GM18498 (cell line): ENCODE measurements at regions not wholly inside any gene's neighbourhood (a gene's known extent, or its start where the extent isn't known, plus 50 kb on each side); places are given as distances from the start of the nearest gene placed in this dataset.
"Not testable (repeated sequence)": the region's sequence is repeated elsewhere in the genome, so short reads cannot be mapped to it uniquely, and the experiment has no call there.

Source experiments
- ATAC-seq: cut with Tn5 transposase; IDR thresholded peaks from one replicate; pipeline ENCODE4 v1.9.1; 2021; ENCODE audit warnings: mild to moderate bottlenecking, moderate library complexity; ENCODE audit not compliant: unreplicated experiment

- ATAC-seq: no peak
These were observed 488.7 kb downstream of the JRKL start for GRCh38 chr11:96878299-96879051.

GRCh38 chr11:96882622-96883021, 492.8 kb downstream of the JRKL start:
- ATAC-seq: not testable (repeated sequence)

- no peak for ATAC-seq
These were observed 495.6 kb downstream of the JRKL start for GRCh38 chr11:96885405-96885804.

- ATAC-seq: no peak
These were observed 496.1 kb downstream of the JRKL start for GRCh38 chr11:96885912-96886311.

- ATAC-seq: no peak
These were observed 504.2 kb downstream of the JRKL start for GRCh38 chr11:96893988-96894387.

GRCh38 chr11:96894587-96894986, 504.8 kb downstream of the JRKL start:
- no peak for ATAC-seq

- ATAC-seq: no peak
These were observed 510.2 kb downstream of the JRKL start for GRCh38 chr11:96899971-96900370.

GRCh38 chr11:96905143-96905542, 515.3 kb downstream of the JRKL start:
- ATAC-seq: no peak

- ATAC-seq: no peak
These were observed 515.9 kb downstream of the JRKL start for GRCh38 chr11:96905663-96906062.

GRCh38 chr11:96906476-96906875, 516.7 kb downstream of the JRKL start:
- ATAC-seq: no peak

- ATAC-seq: no peak
These were observed 536.0 kb downstream of the JRKL start for GRCh38 chr11:96925862-96926261.

- no peak for ATAC-seq
These were observed 550.4 kb downstream of the JRKL start for GRCh38 chr11:96940227-96940626.

- ATAC-seq: no peak
These were observed 553.0 kb downstream of the JRKL start for GRCh38 chr11:96942855-96943254.

GRCh38 chr11:96943970-96944369, 554.2 kb downstream of the JRKL start:
- ATAC-seq: no peak

GRCh38 chr11:96948066-96948465, 558.3 kb downstream of the JRKL start:
- no peak for ATAC-seq

GRCh38 chr11:96949464-96949863, 559.7 kb downstream of the JRKL start:
- ATAC-seq: no peak

GRCh38 chr11:96954587-96955242, 564.9 kb downstream of the JRKL start:
- ATAC-seq: no peak

- ATAC-seq: no peak
These were observed 570.7 kb downstream of the JRKL start for GRCh38 chr11:96960476-96960875.

- no peak for ATAC-seq
These were observed 571.1 kb downstream of the JRKL start for GRCh38 chr11:96960926-96961325.

GRCh38 chr11:96961931-96962330, 572.1 kb downstream of the JRKL start:
- ATAC-seq: no peak

GRCh38 chr11:96963375-96963774, 573.6 kb downstream of the JRKL start:
- ATAC-seq: no peak

GRCh38 chr11:96964661-96965060, 574.8 kb downstream of the JRKL start:
- ATAC-seq: no peak

GRCh38 chr11:96967616-96968015, 577.8 kb downstream of the JRKL start:
- ATAC-seq: no peak
